ENCODE measurements at regions not wholly inside any gene's neighbourhood (a gene's known extent, or its start where the extent isn't known, plus 50 kb on each side); places are given as distances from the start of the nearest gene placed in this dataset.

- Mint-ChIP-seq H3K9me3 (ENCODE audit: unreplicated experiment) (no peaks in the 10 kb centered on the region), H3K27me3 (ENCODE audit: unreplicated experiment) (no peaks in the 10 kb centered on the region), H3K4me1 (ENCODE audit: unreplicated experiment) (no peaks in the 10 kb centered on the region), H3K36me3 (ENCODE audit: unreplicated experiment) (no peaks in the 10 kb centered on the region), H3K27ac (ENCODE audit: unreplicated experiment) (no peak overlapping the region), H3K4me3 (ENCODE audit: unreplicated experiment) (no peak overlapping the region)
- no peak for DNase-seq (ENCODE audit: extremely low spot score, unreplicated experiment)
- TF ChIP-seq CTCF (IDR thresholded peaks at IDR 0.05), result no peak
Measured at GRCh38 chr11:36928621-36929020, 330.6 kb upstream of the RAG2 start.

GRCh38 chr11:36899800-36900199, 301.8 kb upstream of the RAG2 start:
- H3K4me3 Mint-ChIP-seq (ENCODE audit: unreplicated experiment), result no peak overlapping the region
- H3K36me3 Mint-ChIP-seq (ENCODE audit: unreplicated experiment), result no peaks in the 10 kb centered on the region
- TF ChIP-seq CTCF (IDR thresholded peaks at IDR 0.05), result no peak
- no peaks in the 10 kb centered on the region for H3K4me1 Mint-ChIP-seq (ENCODE audit: unreplicated experiment)
- no peaks in the 10 kb centered on the region for H3K27me3 Mint-ChIP-seq (ENCODE audit: unreplicated experiment)
- no peaks in the 10 kb centered on the region for H3K9me3 Mint-ChIP-seq (ENCODE audit: unreplicated experiment)
- no peak overlapping the region for H3K27ac Mint-ChIP-seq (ENCODE audit: unreplicated experiment)
- DNase-seq (ENCODE audit: extremely low spot score, unreplicated experiment), result no peak

- DNase-seq (ENCODE audit: extremely low spot score, unreplicated experiment), result no peak
- Mint-ChIP-seq H3K9me3 (ENCODE audit: unreplicated experiment) (no peaks in the 10 kb centered on the region), H3K4me1 (ENCODE audit: unreplicated experiment) (no peaks in the 10 kb centered on the region), H3K36me3 (ENCODE audit: unreplicated experiment) (no peaks in the 10 kb centered on the region), H3K27me3 (ENCODE audit: unreplicated experiment) (no peaks in the 10 kb centered on the region), H3K4me3 (ENCODE audit: unreplicated experiment) (no peak overlapping the region), H3K27ac (ENCODE audit: unreplicated experiment) (no peak overlapping the region)
- no peak for TF ChIP-seq CTCF (IDR thresholded peaks at IDR 0.05)
Measured at GRCh38 chr11:36890841-36891240, 292.8 kb upstream of the RAG2 start.

- H3K4me3 Mint-ChIP-seq (ENCODE audit: unreplicated experiment), result no peak overlapping the region
- no peaks in the 10 kb centered on the region for H3K36me3 Mint-ChIP-seq (ENCODE audit: unreplicated experiment)
Measured at GRCh38 chr11:36890121-36890679, 292.2 kb upstream of the RAG2 start.

GRCh38 chr11:36885154-36885553, 287.1 kb upstream of the RAG2 start:
- Mint-ChIP-seq H3K27me3 (ENCODE audit: unreplicated experiment) (no peaks in the 10 kb centered on the region), H3K4me1 (ENCODE audit: unreplicated experiment) (no peaks in the 10 kb centered on the region), H3K27ac (ENCODE audit: unreplicated experiment) (no peak overlapping the region), H3K36me3 (ENCODE audit: unreplicated experiment) (no peaks in the 10 kb centered on the region), H3K4me3 (ENCODE audit: unreplicated experiment) (no peak overlapping the region), H3K9me3 (ENCODE audit: unreplicated experiment) (no peaks in the 10 kb centered on the region)
- no peak for TF ChIP-seq CTCF (IDR thresholded peaks at IDR 0.05)
- no peak for DNase-seq (ENCODE audit: extremely low spot score, unreplicated experiment)

More at GRCh38 chr11:36890121-36890679, 292.2 kb upstream of the RAG2 start:
- no peak for TF ChIP-seq CTCF (IDR thresholded peaks at IDR 0.05)
- DNase-seq (ENCODE audit: extremely low spot score, unreplicated experiment), result no peak
- no peak overlapping the region for H3K27ac Mint-ChIP-seq (ENCODE audit: unreplicated experiment)
- no peaks in the 10 kb centered on the region for H3K9me3 Mint-ChIP-seq (ENCODE audit: unreplicated experiment)
- H3K4me1 Mint-ChIP-seq (ENCODE audit: unreplicated experiment), result no peaks in the 10 kb centered on the region
- H3K27me3 Mint-ChIP-seq (ENCODE audit: unreplicated experiment), result no peaks in the 10 kb centered on the region

Data from osteocyte (in vitro differentiated cells).